ENCODE measurements at regions not wholly inside any gene's neighbourhood (a gene's known extent, or its start where the extent isn't known, plus 50 kb on each side); places are given as distances from the start of the nearest gene placed in this dataset.

DNA sequence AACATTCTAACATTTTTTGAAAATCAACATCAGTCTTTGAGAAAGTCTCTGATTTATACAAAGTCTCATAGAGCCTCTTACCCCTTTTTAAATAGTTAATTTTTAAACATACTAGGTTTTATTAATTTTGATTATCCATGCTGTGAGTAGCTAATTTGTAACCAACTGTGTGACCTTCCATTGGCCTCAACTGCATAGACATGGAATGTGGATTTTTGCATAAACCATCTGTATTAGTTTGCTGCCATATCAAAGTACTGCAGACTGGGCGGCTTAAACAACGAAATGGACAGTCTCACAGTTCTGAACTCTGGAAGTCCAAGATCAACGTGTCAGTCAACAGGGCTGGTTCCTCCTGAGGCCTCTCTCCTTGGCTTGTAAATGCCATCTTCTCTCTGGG lies 89.2 kb upstream of the AJAP1 start:
- TF ChIP-seq, protein P1, sequence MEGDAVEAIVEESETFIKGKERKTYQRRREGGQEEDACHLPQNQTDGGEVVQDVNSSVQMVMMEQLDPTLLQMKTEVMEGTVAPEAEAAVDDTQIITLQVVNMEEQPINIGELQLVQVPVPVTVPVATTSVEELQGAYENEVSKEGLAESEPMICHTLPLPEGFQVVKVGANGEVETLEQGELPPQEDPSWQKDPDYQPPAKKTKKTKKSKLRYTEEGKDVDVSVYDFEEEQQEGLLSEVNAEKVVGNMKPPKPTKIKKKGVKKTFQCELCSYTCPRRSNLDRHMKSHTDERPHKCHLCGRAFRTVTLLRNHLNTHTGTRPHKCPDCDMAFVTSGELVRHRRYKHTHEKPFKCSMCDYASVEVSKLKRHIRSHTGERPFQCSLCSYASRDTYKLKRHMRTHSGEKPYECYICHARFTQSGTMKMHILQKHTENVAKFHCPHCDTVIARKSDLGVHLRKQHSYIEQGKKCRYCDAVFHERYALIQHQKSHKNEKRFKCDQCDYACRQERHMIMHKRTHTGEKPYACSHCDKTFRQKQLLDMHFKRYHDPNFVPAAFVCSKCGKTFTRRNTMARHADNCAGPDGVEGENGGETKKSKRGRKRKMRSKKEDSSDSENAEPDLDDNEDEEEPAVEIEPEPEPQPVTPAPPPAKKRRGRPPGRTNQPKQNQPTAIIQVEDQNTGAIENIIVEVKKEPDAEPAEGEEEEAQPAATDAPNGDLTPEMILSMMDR (IDR thresholded peaks at IDR 0.05; ENCODE audit: low read depth, low read length), result no peak
- TF ChIP-seq EZH2phosphoT487 (IDR thresholded peaks at IDR 0.05; ENCODE audit: low read depth), result no peak
